GM04503 (cell line): ENCODE measurements at regions not wholly inside any gene's neighbourhood (a gene's known extent, or its start where the extent isn't known, plus 50 kb on each side); places are given as distances from the start of the nearest gene placed in this dataset.
"Not testable (repeated sequence)": the region's sequence is repeated elsewhere in the genome, so short reads cannot be mapped to it uniquely, and the experiment has no call there.

Experiments used
- DNase-seq: peaks from one replicate; pipeline ENCODE4 v3.0.0-alpha.2; 2012; ENCODE audit warnings: low read depth

GRCh38 chr14:34063470-34064164, 112.7 kb upstream of the EGLN3 start:
- DNase-seq, result no peak

GRCh38 chr14:34063042-34063441, 112.2 kb upstream of the EGLN3 start:
- DNase-seq, result no peak

DNA sequence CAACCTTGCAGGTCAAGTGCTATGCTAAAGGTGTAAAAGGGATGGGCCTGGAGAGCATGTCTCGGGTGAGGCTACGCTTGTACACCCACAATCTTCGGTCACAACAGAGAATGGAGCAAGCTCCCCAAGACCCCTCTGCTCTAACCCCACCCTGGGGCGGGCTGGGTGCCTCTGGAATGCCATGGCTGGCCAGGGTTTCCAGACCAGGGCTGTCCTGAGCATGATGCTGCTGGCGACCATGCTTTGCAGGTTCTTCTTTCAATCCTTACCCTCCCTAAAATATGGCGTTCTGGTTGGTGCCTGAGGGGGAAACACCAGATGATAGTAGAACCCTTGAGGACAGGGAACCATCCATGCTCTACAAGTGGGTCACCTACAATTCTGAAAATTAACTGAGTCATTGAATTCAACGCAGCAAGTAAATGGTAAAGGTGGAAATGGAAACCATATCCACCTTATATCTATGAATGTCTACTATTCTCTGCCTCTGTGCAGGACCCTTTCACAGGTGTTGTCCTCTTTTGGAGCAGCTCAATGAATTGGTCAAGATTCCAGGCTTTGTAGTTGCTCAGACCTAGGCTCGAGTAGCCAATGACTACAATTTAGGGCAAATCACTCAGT, 111.6 kb upstream of the EGLN3 start:
- no peak for DNase-seq

GRCh38 chr14:34060651-34060999, 109.8 kb upstream of the EGLN3 start:
- DNase-seq, result no peak

DNA sequence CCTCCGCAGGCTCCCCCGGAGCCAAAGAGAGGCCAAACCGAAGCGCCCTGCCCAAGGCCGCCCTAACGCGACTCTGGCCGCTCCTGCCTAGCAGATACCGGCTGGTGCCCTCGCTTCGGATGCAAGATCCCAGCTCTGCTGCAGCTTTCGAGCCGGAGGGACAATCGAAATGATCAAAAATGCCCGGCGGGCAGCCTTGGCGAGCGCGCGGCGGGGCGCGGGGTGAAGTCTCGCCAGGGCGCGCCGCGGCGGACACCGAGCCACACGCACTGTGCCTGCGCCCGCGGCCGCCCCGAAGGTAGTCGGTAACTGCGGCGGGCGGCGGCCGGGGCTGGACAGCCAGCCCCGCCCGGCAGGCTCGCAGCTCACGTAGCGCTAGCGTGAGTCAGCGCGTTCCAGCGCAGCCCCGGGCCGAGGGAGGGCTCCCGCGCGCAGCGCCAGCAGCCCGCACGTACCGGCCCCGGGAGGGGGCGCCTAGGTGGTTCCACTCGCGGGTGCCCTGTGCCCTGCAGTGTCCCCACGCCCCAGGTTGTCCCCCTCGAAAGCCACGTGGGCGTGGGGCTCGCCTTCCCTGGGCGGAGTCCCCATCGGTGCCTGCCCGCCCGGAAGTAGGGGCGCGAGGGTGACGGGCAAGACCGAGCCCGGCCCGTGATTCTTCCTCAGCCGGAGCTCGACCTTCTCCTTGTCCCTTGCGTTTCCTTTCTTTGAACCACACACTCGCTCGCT, 109.2 kb upstream of the EGLN3 start:
- no peak for DNase-seq

DNA sequence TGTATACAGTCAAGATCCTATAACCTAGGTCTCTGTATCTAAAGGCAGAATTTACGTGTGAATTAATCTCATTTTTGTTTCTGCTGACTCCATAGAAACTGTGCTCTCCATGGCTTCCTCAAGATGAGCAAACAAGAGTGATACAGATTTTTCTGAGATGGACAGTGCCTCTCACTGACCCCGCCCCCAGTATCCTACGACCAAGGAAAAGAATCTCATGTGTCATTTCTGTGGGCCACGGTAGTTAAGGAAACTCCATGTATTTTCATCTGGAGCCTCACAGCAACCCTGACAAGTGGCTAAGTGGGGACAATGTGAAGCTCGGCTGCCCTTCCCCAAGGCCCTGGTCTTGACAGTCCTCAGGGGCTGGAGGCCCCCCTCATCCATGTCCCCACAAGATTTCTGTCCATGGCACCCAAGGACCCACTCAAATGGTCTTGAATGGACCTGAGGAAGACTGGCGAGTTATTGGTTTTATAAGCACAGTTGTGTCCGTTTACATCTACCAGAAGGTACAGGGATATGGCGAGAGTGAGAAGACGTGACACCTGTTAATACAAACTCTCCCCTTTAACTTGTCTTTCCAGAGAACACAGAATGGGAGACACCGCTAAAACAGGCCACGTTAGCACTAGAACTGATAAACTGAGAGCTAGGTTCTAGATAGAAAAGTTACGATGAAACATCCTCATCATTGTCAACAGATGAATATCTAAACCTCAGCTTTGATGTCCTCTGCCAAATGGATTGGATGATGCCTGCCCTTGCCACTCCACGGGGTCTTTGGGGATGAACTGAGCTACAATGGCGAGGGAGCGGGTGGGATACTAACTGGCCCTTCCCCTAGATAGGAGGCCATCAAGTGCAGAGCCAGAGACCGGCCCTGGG, 108.4 kb upstream of the EGLN3 start:
- DNase-seq, result no peak

GRCh38 chr14:34058510-34058909, 107.6 kb upstream of the EGLN3 start:
- DNase-seq, result no peak

DNA sequence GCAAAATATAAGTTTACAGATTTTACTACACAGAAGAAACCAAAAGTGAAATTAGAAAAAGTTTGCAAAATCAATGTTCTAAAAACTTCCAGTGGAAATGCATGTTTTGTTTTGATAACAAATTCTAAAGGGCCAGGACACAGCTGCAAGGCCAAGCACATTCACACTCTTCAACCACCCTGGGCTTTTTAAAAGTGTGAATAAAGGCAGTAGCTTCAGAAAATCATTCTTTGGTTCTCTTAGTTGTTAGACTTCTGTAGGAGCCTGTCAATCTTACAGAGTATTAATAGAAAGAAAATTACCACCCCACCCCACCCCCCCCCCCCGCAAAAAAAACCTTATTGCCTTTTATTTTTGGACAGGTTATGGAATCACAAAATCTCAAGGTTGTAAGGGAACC, 105.2 kb upstream of the EGLN3 start:
- DNase-seq, result no peak

- DNase-seq, result no peak
Measured at GRCh38 chr14:34055157-34055950, 104.5 kb upstream of the EGLN3 start.

DNA sequence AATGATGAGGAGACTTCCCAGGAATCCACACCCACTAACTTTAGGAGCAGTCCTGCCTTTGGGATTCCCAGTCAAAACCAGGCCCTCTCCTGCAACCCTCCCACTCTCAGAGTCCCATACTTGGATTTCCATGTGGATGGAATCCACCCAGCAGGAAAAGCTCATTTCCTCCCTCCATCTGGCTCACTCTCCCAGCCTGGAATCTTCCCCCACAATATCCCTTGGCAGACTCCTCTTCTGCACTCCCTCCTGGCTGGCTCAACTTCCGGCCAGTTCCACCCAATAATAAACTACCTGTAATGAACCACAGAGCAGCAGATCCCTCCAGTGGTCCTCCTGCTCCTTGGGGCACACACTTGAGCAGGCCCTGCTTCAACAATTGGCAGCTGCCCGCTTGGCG, 102.8 kb upstream of the EGLN3 start:
- no peak for DNase-seq

DNA sequence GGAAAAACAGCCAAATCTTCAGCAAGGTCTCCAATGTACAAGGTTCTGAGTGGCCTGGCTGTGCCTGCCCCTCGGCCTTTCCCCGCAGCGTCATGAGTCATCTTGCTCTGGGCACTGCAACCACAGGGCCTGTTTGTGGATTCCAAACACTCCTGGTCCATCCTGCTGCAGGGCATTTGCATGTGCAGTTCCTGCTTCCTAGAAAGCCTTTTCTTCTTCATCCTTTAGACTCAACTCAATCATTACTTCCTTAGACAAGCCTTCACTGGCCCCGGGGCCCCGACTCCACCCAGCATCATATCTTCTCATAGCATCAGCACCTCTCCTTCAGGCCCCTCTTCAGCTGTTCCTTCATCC, 101.8 kb upstream of the EGLN3 start:
- no peak for DNase-seq

GRCh38 chr14:34051966-34052657, 101.2 kb upstream of the EGLN3 start:
- DNase-seq, result peak; percentile 36

GRCh38 chr14:34050606-34051005, 99.7 kb upstream of the EGLN3 start:
- DNase-seq, result no peak

DNA sequence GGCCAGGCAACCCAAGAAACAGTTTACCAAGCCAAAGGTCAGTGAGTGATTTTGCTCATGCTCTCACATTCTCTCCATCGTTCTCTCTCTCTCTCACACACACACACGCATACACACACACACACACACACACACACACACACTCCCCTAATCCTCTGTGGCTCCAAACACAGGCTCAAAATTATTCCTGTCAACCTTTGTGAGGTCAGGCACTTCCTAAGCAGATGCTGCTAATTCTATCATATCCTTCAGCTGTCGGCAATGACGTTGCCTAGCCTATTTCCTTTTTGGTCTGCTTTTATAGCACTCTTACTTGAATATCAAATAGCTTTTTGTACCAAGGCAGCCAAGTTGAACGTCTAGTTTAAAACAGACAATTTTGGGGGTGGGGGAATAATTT, 98.9 kb upstream of the EGLN3 start:
- DNase-seq, result no peak

DNA sequence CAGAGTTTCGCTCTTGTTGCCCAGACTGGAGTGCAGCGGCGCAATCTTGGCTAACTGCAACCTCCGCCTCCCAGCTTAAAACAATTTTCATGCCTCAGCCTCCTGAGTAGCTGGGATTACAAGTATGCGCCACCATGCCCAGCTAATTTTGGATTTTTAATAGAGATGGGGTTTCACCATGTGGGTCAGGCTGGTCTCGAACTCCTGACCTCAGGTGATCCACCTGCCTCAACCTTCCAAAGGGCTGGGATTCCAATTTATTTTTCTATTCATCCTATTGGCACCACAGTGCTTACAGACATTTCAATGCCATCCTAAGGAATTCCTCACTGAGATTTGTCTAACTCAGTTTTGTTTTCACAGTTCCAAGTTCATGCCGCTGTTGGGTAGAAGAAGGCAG, 98.3 kb upstream of the EGLN3 start:
- not testable (repeated sequence) for DNase-seq

GRCh38 chr14:34046799-34047520, 96.1 kb upstream of the EGLN3 start:
- DNase-seq, result no peak

- DNase-seq, result no peak
Measured at GRCh38 chr14:34044666-34045306, 93.9 kb upstream of the EGLN3 start.

- no peak for DNase-seq
Measured at GRCh38 chr14:34044373-34044637, 93.4 kb upstream of the EGLN3 start.

GRCh38 chr14:34043627-34044372, 92.9 kb upstream of the EGLN3 start:
- DNase-seq, result no peak
